Neural crest cell (in vitro differentiated cells): ENCODE measurements at regions not wholly inside any gene's neighbourhood (a gene's known extent, or its start where the extent isn't known, plus 50 kb on each side); places are given as distances from the start of the nearest gene placed in this dataset.

Source experiments
- DNase-seq: peaks from one replicate; pipeline ENCODE4 v3.0.0; 2021; ENCODE audit warnings: low read depth, mixed read lengths, low spot score
- H3K27ac Mint-ChIP-seq: one replicate; pipeline ENCODE4 v1.8.0; 2021; ENCODE audit warnings: mild to moderate bottlenecking, mixed read lengths; ENCODE audit not compliant: unreplicated experiment
- H3K27me3 Mint-ChIP-seq: 2 replicates; pipeline ENCODE4 v1.8.0; 2021; ENCODE audit warnings: low read depth, mild to moderate bottlenecking, mixed read lengths
- H3K36me3 Mint-ChIP-seq: 2 replicates; pipeline ENCODE4 v1.8.0; 2021; ENCODE audit warnings: low read depth, mild to moderate bottlenecking, mixed read lengths
- H3K4me1 Mint-ChIP-seq: 2 replicates; pipeline ENCODE4 v1.8.0; 2021; ENCODE audit warnings: mixed read lengths
- H3K4me3 Mint-ChIP-seq: one replicate; pipeline ENCODE4 v1.8.0; 2021; ENCODE audit warnings: mild to moderate bottlenecking, mixed read lengths
- H3K9me3 Mint-ChIP-seq: 2 replicates; pipeline ENCODE4 v1.8.0; 2021; ENCODE audit warnings: mixed read lengths
- CTCF ChIP-seq: fragments of 200-600 bp; sonication (generic); conservative IDR thresholded peaks from 2 replicates; pipeline ENCODE4 v1.5.0; 2021; ENCODE audit warnings: antibody characterized with exemption, mild to moderate bottlenecking

- peaks cover 50% of the 10 kb centered on the region for H3K27me3 Mint-ChIP-seq
- H3K4me3 Mint-ChIP-seq: no peak overlapping the region
- H3K9me3 Mint-ChIP-seq: no peaks in the 10 kb centered on the region
- H3K36me3 Mint-ChIP-seq: no peaks in the 10 kb centered on the region
- no peak for TF ChIP-seq CTCF
- DNase-seq: no peak
- no peak overlapping the region for H3K27ac Mint-ChIP-seq
- H3K4me1 Mint-ChIP-seq: no peaks in the 10 kb centered on the region
These were observed 85.3 kb upstream of the ZBTB40 start for GRCh38 chr1:22366346-22366745.

- Mint-ChIP-seq H3K27ac (no peak overlapping the region), H3K27me3 (peaks cover 44% of the 10 kb centered on the region), H3K4me3 (no peak overlapping the region), H3K4me1 (no peaks in the 10 kb centered on the region), H3K9me3 (no peaks in the 10 kb centered on the region), H3K36me3 (no peaks in the 10 kb centered on the region)
- DNase-seq: no peak
- no peak for TF ChIP-seq CTCF
These were observed 83.5 kb upstream of the ZBTB40 start for GRCh38 chr1:22368125-22368524.

- TF ChIP-seq CTCF: no peak
- Mint-ChIP-seq H3K4me1 (no peaks in the 10 kb centered on the region), H3K9me3 (no peaks in the 10 kb centered on the region), H3K27ac (no peak overlapping the region), H3K36me3 (no peaks in the 10 kb centered on the region), H3K4me3 (no peak overlapping the region), H3K27me3 (peaks cover 44% of the 10 kb centered on the region)
- DNase-seq: no peak
These were observed 82.1 kb upstream of the ZBTB40 start for GRCh38 chr1:22369294-22370189.

GRCh38 chr1:22370190-22370498 lies 81.5 kb upstream of the ZBTB40 start:
- Mint-ChIP-seq H3K9me3 (no peaks in the 10 kb centered on the region), H3K27me3 (peaks cover 44% of the 10 kb centered on the region), H3K36me3 (no peaks in the 10 kb centered on the region), H3K27ac (no peak overlapping the region), H3K4me3 (no peak overlapping the region), H3K4me1 (no peaks in the 10 kb centered on the region)
- DNase-seq: no peak
- TF ChIP-seq CTCF: no peak

- Mint-ChIP-seq H3K27me3 (peaks cover 40% of the 10 kb centered on the region), H3K4me1 (no peaks in the 10 kb centered on the region), H3K36me3 (no peaks in the 10 kb centered on the region), H3K27ac (no peak overlapping the region), H3K9me3 (no peaks in the 10 kb centered on the region), H3K4me3 (no peak overlapping the region)
- TF ChIP-seq CTCF: no peak
- DNase-seq: no peak
These were observed 80.2 kb upstream of the ZBTB40 start for GRCh38 chr1:22371408-22371807.
